SIG-M5 (cell line): ENCODE measurements at regions not wholly inside any gene's neighbourhood (a gene's known extent, or its start where the extent isn't known, plus 50 kb on each side); places are given as distances from the start of the nearest gene placed in this dataset.

Experiments used
- DNase-seq: peaks from one replicate; lab custom pipeline; 2025; lab: John Stamatoyannopoulos, UW

DNA sequence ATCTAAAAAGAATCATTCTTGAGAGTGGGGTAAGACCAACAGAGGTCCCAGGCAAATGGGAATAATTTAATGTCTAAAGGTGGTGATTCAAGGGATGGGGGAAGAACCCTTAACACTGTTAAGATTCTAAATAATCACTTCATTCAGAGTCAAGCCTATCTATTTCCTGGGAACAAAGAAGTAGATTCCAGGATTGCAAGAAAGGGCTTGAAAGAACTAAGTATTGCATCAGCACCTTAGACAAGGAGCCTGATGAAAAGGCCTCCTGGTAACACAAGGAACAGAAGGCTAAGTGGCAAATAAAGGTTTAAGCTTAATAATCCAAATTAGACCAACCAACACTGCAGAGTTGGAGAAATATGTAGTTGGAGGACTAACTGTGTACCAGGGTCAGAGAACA is 620.7 kb upstream of the BTBD3 start:
- DNase-seq: no peak

GRCh38 chr20:11301699-11302098 is 616.0 kb upstream of the BTBD3 start:
- DNase-seq: no peak

DNA sequence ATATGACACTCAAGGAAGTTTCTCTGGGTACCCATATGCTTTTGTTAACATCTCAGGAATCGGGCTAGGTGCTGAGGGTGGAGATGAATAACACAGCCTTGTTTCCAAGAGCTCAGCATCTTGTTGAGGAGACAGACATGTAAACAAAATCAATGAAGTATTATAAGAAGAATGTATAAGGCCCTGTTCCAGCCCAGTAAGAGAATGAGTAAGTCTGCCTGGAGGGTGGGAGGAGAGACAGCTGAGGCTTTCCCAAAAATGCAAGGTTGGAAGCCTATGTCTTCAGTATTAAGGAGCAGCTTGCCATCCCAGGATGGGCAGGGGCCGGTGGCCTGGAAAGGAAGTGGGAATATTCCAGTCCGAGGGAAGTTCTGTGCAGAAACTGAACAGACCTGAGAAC is 615.3 kb upstream of the BTBD3 start:
- no peak for DNase-seq

DNA sequence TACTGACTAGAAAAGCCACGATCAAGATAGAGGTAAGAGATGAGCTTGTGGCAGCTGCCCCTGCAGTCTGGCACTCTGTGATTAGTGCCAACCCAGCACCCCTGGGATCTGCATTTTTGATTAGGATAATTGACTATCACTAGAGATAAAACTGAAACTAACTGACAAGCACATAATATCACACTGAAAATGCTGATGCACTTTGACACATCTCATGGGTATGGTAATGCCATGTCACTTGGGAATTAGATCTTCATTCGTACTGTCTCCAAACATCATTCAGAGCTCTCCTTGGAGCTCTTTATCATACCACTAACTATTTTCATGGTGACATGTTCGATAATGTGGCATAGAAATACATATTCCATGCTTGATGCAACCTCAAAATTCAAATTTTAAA is 612.9 kb upstream of the BTBD3 start:
- no peak for DNase-seq

DNA sequence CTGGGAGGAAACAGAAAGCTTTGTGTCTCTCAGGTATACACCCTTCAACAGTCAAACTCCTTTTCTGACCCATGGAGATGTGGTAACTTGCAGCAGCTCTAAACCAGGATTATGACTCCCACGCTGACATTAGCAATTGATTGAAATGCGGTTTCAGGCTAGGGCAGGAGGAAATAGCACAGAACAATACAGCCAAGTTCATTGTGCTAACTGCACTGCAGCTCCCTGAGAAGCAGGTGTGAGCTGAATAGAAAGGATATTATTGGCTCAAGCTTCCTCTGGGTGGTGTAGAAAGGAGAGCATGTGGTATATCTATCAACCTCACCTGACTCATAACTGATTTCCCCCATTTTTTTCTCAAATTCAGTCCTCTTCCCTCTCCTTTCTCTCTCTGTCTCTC is 612.3 kb upstream of the BTBD3 start:
- DNase-seq: no peak

GRCh38 chr20:11311659-11312224 is 606.0 kb upstream of the BTBD3 start:
- DNase-seq: no peak

- DNase-seq: no peak
Measured at GRCh38 chr20:11315525-11315924, 602.2 kb upstream of the BTBD3 start.

DNA sequence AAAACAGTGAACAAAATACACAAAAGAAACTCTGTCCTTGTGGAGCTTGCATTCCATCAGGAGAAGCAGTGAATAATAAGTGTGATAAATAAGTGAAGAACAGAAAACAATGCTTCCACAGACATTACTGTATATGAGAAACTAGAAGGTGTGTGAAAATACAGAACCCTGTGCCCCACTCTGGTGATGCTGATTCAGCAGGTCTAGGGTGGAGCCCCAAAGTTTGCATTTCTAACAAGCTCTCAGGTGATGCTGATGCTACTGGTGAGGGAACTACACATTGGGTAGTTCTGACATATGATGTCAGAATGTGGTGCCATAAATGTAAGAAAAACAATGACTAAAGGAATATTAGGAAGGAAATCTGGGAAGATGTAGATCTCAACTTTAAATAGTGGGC is 601.4 kb upstream of the BTBD3 start:
- no peak for DNase-seq

GRCh38 chr20:11320033-11320432 is 597.7 kb upstream of the BTBD3 start:
- DNase-seq: no peak

DNA sequence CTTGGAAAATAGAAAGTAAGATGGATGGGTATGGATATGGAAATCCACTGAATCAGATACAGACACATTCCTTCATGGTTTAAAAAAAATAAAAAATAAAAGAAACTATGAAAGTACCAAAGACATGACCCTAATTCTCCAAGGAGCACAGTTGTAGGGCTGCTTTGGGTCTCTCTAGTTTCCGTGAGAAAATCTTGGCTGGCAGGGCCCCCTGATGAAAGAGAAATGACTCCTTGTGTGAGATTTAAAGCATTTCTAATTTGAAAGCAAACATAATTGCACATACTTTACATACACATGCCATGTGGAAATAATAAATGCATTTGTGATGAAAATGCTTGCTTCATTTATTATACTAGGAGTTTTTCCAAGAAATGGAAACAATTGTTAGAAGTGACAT is 593.9 kb upstream of the BTBD3 start:
- DNase-seq: no peak

DNA sequence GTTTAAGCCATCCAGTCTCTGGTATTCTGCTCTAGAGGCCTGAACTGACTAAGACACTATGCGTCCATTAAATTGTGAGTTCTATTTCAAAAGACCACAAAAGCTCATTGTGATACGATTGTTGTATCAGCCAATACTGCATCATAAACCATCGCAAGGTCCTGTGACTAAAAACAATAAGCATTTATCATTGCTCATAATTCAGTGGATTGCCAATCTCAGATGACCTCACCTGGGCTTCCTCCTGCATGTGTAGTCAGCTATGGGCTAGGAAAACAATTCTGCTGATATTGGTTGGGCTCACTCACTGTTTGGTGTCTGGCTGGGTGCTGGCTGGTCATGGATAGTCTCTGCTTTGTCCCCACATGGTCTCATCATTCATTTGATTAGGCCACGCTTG is 592.7 kb upstream of the BTBD3 start:
- no peak for DNase-seq

GRCh38 chr20:11328839-11329238 is 588.9 kb upstream of the BTBD3 start:
- no peak for DNase-seq

GRCh38 chr20:11329271-11329670 is 588.4 kb upstream of the BTBD3 start:
- DNase-seq: no peak

GRCh38 chr20:11331096-11331495 is 586.6 kb upstream of the BTBD3 start:
- DNase-seq: no peak

DNA sequence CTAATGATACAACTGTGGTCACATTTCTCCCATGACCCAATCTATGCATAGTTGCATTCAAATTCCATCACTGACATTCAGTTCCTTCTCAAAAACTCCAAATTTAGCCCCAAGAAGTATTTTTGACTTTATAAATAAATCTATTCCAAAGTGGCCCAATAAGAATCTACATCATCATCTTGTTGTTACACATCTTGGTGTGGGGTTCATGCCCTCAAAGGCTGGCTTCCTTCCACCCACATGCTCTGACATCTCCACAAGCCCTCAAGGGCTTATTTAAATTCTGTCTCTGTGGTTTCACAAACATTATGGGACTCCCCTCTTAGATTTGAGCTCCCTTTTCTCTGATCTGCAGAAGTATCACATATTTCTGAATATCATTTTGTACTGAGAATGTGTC is 585.3 kb upstream of the BTBD3 start:
- no peak for DNase-seq

DNA sequence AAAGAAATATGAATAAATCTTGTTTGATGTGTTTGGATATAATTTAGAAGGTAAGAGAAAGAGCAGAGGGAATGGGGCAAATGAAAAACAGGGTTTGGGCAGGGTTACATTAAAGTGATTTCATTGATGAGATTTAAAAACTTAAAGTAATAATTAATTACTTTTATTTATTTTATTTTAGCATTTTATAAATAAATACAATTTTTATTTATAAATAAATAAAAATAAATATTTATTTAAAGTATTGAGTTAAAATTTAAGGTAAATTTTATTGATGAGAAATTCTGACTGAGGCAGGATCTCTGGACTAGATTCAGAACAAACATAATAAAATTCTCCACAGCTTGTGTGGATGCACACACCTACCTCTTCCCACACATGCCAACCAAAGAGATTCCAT is 584.1 kb upstream of the BTBD3 start:
- no peak for DNase-seq

DNA sequence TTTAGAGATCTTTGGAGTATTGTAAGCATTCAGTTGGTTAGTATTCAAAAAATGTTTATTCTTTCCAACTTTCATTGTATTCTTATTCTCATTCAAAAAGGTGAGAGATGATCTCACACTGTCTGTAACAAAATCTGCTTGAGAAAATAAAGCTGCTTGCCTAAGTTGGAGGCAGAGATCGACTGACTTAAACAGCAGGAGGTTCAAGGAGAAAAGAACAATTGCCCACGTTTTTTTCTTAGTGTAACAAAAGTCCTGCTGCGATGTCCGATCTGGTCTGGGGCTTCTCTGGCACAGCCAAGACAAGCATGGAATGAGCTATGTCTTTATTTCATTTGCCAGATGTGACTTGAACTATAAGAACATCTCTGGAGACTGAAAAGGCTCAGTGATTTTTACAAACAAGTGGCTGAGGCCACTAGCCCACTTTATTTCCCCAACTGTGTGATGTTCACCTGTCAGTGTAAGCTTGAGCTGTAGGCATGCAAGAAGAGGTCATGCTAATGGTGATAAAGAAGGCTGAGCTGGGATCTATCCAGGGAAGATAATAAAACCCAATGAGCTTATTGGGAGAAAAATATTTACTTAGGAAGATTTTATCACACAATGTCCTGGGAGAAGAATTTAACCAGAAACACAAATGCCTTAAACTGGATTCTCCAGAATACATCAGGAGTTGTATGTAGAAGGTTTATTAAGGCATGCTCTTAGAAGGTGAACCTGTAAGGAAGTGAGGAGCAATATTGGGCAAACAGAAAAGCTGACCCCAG is 580.1 kb upstream of the BTBD3 start:
- DNase-seq: no peak

DNA sequence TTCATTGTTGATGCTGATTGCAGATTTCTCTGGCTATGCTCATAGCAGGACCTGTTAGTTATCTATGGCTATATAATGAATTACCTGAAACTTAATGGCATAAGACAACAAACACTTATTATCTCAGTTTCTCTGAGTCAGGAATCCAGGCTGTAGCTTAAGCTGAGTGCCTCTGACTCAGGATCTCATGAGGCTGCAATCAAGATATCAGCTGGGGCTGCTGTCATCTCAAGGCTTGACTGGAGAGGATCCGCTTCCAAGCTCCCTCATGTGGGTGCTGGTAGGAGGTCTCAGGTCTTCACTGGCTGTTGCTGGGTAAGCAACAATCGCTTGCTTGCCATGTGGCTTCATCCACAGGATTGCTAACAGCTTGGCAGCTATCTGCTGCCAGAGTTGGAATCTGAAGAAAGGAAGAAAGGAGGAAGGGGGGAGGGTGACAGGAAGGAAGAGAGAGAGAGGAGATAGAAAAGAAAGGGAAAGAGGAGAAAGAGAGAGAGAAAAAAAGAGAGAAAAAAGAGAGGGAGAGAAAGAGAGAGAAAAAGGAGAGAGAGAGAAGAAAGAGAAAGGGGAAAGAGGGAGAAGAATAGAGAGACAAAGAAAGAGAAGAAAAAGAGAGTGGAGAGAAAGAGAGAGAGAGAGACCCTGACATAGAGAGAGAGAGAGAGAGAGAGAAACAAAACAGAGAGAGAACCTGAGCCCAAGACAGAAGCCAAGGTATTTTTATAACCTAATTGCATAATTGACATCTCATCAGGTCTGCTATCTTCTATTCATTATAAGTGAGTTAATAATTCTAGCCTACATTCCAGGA is 579.0 kb upstream of the BTBD3 start:
- DNase-seq: no peak

DNA sequence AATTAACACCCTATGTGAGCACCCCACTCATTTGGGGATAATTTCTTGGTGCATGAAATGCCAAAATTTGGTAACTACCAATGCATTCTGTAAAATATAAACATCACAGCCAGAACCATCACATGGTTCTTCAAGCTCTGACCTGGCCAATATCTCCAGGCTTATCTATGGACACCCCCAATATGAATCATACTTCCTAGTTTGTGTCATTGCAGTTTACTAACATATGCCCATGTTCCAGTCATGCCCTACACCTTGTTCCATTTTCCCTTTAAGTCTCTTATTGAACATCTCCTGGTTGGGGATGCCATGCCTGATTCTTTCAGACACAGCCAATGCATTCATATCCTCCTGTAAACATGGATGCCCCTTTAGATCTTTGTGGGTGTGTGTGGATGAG is 572.8 kb upstream of the BTBD3 start:
- no peak for DNase-seq

DNA sequence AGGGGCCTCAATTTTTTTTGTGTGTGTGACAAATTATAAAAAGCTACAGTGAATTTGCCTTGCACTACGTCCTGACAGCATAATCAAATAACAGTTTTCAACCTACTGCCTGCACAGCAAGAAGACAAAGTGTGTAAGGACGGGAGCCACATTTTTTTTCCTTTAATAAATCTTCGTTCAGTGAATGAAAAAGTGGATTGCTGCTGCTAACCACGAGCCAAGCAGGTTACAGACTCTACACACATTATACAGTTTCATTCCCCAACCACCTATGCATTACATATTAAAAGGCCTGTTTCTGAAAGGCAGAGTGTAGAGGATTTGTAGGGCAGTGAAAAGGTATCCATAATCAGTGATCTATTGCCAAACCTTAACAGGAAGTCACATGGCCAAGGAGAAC is 570.0 kb upstream of the BTBD3 start:
- no peak for DNase-seq

DNA sequence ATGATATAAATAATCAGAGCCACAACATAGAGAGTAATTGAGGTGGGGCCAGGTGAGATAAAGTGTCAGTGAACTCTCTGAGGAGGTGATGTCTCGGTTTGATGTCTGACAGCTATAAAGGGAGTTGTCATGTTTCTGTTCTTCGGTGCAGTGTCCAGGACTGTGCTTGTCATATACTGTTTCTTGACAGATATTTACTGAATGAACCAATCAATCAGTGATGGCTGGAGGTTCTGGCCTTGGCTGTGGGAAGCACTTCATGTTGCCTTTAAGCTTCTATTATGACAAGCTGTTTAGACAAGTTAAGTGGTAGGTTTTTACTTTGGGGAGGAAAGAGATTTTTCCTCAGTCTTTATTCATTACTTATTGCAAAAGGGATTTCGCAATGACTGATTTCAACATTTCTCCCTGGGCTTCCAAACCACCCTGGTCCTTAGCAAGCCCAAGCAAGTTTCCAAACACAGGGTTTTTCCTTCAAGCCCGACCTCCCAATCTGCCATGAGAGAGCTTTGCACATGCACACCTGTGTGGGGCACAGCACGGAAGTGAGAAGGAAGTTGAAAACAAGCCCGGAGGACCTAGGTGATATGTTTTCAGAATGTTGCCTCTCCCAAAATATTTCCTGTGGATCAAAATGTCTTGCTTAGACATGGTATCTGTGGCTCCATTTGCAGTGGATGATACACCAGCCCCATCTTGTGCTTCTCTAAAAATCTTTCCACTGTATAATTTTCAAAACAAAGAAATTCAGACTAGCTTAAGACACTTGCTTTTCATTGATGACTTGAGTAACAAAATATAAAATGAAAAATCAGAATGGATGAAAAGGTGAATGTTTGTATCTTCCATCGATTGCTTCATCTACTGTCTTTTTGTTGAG is 567.3 kb upstream of the BTBD3 start:
- DNase-seq: no peak

DNA sequence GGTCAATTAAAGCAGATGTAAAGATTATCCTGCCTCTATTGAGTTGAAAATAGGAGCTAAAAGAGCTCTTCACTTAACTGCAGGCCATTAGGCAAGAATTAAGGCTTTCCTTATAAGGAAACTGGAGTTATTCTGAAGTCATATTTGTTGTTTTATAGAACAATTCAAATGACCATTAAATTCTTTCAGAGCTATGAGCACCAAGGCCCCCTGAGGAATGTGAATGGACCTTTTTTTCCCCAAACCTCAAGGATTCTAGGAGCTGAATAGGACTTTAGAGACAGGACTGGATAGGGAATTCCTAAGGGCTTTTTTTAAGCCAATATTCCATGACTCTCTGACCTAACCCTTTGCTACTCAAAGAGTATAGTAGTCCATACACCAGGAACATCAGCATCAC is 565.7 kb upstream of the BTBD3 start:
- DNase-seq: no peak
